ENCODE measurements at regions not wholly inside any gene's neighbourhood (a gene's known extent, or its start where the extent isn't known, plus 50 kb on each side); places are given as distances from the start of the nearest gene placed in this dataset.

DNA sequence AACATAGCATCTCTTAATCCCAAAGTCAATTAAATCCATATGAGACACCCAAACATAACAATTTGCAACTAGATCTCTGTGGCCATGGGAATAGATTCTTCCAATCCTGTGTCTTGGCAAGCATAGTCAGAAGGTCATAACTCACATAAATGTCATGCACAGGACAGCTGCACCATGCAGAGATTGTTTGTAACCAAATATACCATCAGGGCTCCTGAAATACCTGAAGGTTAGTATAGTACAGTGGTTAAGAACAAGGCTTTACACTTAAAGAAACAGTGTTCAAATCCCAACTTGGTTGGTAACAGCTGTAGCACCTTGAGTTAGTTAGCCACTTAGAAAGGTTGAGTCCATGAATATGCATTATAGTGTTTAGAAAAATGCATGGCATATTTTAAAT lies 82.6 kb upstream of the CCDC190 start:
- CTCF ChIA-PET: no interaction called here
- TF ChIP-seq, protein P1, sequence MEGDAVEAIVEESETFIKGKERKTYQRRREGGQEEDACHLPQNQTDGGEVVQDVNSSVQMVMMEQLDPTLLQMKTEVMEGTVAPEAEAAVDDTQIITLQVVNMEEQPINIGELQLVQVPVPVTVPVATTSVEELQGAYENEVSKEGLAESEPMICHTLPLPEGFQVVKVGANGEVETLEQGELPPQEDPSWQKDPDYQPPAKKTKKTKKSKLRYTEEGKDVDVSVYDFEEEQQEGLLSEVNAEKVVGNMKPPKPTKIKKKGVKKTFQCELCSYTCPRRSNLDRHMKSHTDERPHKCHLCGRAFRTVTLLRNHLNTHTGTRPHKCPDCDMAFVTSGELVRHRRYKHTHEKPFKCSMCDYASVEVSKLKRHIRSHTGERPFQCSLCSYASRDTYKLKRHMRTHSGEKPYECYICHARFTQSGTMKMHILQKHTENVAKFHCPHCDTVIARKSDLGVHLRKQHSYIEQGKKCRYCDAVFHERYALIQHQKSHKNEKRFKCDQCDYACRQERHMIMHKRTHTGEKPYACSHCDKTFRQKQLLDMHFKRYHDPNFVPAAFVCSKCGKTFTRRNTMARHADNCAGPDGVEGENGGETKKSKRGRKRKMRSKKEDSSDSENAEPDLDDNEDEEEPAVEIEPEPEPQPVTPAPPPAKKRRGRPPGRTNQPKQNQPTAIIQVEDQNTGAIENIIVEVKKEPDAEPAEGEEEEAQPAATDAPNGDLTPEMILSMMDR (IDR thresholded peaks at IDR 0.05; ENCODE audit: control extremely low read depth, extremely low read depth, low read depth, missing control alignments): no peak
- POLR2A ChIA-PET: no interaction called here
- DNase-seq (ENCODE audit: extremely low spot score): no peak

DNA sequence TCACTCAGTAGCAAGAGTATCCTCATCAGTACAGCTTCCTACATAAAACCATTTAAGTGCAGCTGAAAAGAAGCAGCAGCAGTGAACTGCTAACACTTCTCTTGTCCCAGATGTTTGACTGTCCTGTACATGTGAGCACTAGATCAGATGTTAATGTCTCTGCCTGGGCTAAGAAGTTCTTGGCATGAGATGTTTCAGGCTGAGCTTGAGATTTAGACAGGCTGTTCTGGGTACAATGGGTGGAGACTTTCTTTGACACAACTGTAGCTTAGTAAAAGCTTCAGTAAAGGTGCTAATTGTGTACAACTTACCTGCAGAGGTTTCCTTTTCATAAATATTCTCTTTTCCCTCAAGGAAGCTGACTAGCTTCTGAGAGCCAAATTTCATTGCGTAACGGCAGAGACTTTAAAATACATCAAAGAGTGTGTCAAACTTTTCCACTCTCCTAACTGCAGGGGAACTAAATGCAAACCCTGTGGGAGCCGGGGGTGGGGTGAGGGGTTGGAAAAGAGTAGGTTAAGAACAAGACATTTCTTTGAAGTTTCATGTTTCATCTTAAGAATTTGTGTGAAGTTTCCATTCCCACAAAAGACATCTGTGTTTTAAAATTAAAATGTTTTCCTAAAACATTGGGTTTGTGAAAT lies 82.1 kb upstream of the CCDC190 start:
- ChIA-PET POLR2A (no interaction called here), CTCF (interaction anchor here (0.6 to 0.9 kb wide), 3 partner anchors 9 to 26 kb away, joined by 3 to 4 read pairs (median 3); no protein-coding TSS in a partner anchor)
- TF ChIP-seq, protein P1 (IDR thresholded peaks at IDR 0.05; ENCODE audit: control extremely low read depth, extremely low read depth, low read depth, missing control alignments): no peak
- no peak for DNase-seq (ENCODE audit: extremely low spot score)

DNA sequence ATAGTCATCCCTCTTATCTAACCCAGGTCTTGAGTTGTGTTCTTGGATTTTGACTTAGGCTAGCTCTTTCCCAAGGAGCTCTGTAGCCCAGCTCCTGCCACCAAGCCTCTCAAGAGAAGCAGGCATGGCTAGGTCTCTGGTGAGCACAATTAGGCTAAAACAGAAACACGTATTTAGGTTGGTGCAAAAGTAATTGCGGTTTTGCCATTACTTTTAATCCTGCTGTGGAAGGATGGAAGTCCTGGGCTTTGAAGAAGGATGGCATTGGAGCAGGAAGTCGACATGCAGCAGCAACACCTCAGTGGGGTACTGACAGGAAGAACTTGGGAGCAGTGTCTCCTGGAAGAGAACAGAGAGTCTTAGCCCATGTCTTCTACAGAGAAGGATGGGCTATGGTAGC lies 80.0 kb upstream of the CCDC190 start:
- no peak for DNase-seq (ENCODE audit: extremely low spot score)
- ChIA-PET POLR2A (no interaction called here), CTCF (no interaction called here)
- TF ChIP-seq, protein P1 (IDR thresholded peaks at IDR 0.05; ENCODE audit: control extremely low read depth, extremely low read depth, low read depth, missing control alignments): no peak

DNA sequence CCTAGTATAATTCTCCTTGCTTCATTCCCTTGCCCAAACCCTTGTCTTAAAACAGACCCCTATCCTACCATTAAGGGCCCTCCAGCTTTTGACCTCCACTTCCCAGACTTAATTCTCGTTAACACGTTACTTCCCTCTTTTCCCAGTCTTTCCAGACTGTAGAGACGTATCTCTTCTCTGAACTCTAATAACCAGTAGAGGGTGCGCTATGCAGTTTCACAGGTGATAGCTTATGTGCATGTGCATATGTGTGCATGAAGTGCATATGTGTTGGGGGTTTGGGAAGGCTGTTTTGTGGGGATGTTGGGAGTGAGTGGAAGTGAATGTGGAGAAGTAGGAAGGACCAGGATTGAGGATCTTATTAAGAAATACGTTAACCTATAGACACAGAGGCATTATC lies 78.1 kb upstream of the CCDC190 start:
- POLR2A ChIA-PET: no interaction called here
- TF ChIP-seq, protein P1 (IDR thresholded peaks at IDR 0.05; ENCODE audit: control extremely low read depth, extremely low read depth, low read depth, missing control alignments): no peak
- no peak for DNase-seq (ENCODE audit: extremely low spot score)
- CTCF ChIA-PET: no interaction called here

DNA sequence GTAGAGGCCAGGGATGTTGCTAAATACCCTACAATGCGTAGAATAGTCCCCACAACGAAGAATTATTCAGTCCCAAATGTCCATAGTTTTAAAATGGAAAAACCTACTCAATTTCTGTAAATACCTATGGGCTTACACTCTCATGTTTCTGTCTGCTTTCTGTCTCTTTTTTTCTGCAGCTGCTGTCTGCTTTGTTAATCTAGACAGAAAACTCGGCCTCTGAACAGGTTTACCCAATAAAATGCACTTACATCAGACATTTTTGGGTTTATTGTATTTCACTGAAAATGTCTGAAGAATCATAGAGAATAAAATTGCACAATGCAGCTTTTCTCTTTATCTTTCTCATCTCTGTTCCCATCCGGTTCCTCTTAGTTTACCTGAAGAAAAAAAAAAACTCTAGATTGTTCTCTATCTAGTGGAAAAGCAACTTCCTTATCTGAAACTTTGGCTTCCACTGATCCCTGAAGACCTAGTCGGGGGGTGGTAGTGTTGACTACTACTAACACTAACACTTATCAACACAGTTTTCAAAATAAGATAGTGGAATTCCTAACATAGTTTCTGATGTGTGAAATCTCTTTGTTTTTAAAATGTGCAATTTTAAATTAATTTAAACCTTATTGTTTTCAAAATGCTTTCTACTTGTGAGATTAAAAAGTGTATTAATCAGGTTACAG lies 76.9 kb upstream of the CCDC190 start:
- DNase-seq (ENCODE audit: extremely low spot score): no peak
- TF ChIP-seq, protein P1 (IDR thresholded peaks at IDR 0.05; ENCODE audit: control extremely low read depth, extremely low read depth, low read depth, missing control alignments): no peak
- CTCF ChIA-PET: no interaction called here
- POLR2A ChIA-PET: no interaction called here

DNA sequence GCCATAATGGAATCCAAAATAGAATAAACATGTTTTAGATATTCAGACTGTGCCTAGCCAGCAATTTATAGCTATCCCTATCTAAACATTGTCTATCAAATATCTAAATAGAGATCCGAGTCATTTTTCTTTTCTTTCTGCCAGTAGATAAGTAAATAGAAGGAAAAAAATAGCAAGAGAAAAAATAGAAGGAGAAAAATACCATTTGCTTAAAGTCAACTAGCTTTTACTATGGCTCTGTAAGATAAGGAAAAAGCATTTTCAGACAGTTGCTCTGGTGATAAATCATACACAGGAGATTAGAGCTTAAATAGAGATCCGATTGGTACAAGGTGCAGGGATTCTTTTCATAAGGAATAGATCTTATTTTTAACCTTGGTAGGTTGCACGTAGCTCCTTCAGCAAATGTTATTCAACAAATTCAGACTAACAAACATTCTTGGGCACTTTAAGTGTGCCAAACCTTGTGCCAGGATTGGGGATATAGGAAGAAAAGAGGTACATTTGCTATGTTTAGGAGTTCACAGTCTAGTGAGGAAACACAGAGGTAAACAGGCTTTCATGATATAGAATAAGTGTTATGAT lies 70.1 kb upstream of the CCDC190 start:
- no peak for DNase-seq (ENCODE audit: extremely low spot score)
- CTCF ChIA-PET: interaction anchor here (1.2 kb wide), 1 partner anchor 19 kb away, joined by 3 read pairs; no protein-coding TSS in a partner anchor
- POLR2A ChIA-PET: no interaction called here
- TF ChIP-seq, protein P1 (IDR thresholded peaks at IDR 0.05; ENCODE audit: control extremely low read depth, extremely low read depth, low read depth, missing control alignments): no peak
